ENCODE measurements at regions not wholly inside any gene's neighbourhood (a gene's known extent, or its start where the extent isn't known, plus 50 kb on each side); places are given as distances from the start of the nearest gene placed in this dataset.

DNA sequence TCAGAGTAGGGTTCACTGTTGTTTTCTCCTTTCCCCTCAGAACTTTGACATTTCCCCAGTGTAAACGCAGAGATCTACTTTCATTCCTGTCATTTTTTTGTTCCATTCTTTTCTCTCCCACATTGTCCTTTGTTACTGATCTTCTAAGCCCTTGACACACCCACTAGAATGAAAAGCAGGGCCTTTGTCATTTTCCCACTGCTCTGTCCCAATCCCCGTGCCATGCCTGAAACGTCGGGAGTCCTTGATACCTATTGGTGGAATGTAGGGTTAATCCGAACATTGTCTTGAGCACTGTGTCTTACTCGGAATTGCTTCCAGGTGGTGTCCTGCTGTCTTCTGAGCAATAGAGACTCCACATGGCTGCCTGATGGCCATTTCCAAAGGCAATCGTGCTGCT, 887.1 kb upstream of the FRG1 start:
- TF ChIP-seq, protein P1, sequence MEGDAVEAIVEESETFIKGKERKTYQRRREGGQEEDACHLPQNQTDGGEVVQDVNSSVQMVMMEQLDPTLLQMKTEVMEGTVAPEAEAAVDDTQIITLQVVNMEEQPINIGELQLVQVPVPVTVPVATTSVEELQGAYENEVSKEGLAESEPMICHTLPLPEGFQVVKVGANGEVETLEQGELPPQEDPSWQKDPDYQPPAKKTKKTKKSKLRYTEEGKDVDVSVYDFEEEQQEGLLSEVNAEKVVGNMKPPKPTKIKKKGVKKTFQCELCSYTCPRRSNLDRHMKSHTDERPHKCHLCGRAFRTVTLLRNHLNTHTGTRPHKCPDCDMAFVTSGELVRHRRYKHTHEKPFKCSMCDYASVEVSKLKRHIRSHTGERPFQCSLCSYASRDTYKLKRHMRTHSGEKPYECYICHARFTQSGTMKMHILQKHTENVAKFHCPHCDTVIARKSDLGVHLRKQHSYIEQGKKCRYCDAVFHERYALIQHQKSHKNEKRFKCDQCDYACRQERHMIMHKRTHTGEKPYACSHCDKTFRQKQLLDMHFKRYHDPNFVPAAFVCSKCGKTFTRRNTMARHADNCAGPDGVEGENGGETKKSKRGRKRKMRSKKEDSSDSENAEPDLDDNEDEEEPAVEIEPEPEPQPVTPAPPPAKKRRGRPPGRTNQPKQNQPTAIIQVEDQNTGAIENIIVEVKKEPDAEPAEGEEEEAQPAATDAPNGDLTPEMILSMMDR (IDR thresholded peaks at IDR 0.05; ENCODE audit: low read depth, low read length), result no peak
- H3K9me3 ChIP-seq (ENCODE audit: control insufficient read depth, insufficient read depth, low read length), result no peaks in the 10 kb centered on the region
- H3K27ac ChIP-seq (ENCODE audit: low read depth, low read length), result no peak overlapping the region
- DNase-seq (ENCODE audit: low read depth, low spot score), result no peak
- ChIA-PET POLR2A (no interaction called here), CTCF (interaction anchor here (0.6 to 1.1 kb wide), 2 partner anchors 31 to 1361 kb away, joined by 3 to 4 read pairs; no protein-coding TSS in a partner anchor)
- no peaks in the 10 kb centered on the region for H3K27me3 ChIP-seq (ENCODE audit: control insufficient read depth, insufficient read depth, low read length)
- no peak overlapping the region for H3K4me3 ChIP-seq (ENCODE audit: low read depth, low read length)

DNA sequence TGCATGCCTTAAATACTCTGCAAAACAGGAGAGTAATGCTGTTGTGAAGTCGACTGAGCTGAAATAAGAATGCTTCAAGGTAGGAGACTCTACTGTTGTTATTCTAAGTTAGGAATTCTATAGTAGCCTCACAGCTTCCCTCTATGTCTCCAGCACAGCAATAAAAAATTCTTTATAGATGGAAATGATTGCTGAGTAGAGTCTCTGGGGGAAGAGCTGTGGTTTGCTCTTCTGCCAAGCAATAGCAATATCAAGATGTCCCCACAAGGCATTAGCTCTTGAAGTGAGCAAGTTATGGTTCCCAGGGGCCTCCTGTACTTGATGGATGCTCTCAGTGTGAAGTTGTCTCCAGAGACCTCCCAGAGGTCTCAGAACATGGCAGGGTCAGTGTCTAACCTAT, 880.6 kb upstream of the FRG1 start:
- CTCF ChIA-PET, result no interaction called here
- DNase-seq (ENCODE audit: low read depth, low spot score), result no peak

DNA sequence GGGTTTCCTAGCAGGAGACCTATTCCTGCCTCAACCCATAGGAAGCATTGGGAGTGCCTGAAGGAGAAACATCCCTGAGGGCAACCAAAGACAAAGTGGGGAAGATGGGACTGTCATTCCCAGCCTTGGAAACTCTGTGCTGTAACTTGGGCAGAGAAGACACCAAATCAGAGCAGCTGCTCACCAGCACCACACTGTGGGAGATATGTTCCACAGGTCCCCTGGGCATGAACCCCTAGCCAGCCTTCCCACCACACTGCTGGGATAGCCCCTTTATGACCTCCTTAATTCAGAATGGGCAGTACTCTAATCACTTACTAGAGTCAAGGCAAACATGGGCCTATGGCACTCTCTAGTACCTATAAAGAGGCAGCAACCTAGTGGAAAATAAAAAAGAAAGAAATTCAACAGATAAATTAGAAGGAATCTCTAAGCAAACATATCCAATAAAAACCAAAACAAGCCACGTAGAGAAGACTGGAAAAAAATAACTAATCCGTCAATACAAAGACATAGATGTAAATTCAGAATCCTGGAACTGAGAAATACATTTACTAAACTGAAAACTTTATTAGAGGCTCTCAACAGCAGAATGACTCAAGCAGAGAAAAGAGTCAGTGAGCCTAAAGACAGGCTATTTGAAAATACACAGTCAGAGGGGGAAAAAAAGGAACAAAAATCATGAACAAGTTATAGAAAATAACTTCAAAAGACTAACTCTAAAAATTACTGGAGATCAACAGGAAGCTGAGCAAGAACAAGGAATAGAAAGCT, 878.4 kb upstream of the FRG1 start:
- peaks cover 4% of the 10 kb centered on the region; the same call in 1 of the 2 replicates for H3K9me3 ChIP-seq (ENCODE audit: control insufficient read depth, insufficient read depth, low read length)
- ChIA-PET CTCF (no interaction called here), POLR2A (no interaction called here)
- TF ChIP-seq, protein P1 (IDR thresholded peaks at IDR 0.05; ENCODE audit: low read depth, low read length), result no peak
- no peaks in the 10 kb centered on the region for H3K27me3 ChIP-seq (ENCODE audit: control insufficient read depth, insufficient read depth, low read length)
- H3K27ac ChIP-seq (ENCODE audit: low read depth, low read length), result no peak overlapping the region
- no peak for DNase-seq (ENCODE audit: low read depth, low spot score)
- no peak overlapping the region for H3K4me3 ChIP-seq (ENCODE audit: low read depth, low read length)

More for the DNA sequence above, 880.6 kb upstream of the FRG1 start:
- Histone ChIP-seq H3K27me3 (ENCODE audit: control insufficient read depth, insufficient read depth, low read length) (no peaks in the 10 kb centered on the region), H3K9me3 (ENCODE audit: control insufficient read depth, insufficient read depth, low read length) (peaks cover 4% of the 10 kb centered on the region; the same call in 1 of the 2 replicates), H3K27ac (ENCODE audit: low read depth, low read length) (no peak overlapping the region), H3K4me3 (ENCODE audit: low read depth, low read length) (no peak overlapping the region)
- POLR2A ChIA-PET, result no interaction called here
- TF ChIP-seq, protein P1 (IDR thresholded peaks at IDR 0.05; ENCODE audit: low read depth, low read length), result no peak

DNA sequence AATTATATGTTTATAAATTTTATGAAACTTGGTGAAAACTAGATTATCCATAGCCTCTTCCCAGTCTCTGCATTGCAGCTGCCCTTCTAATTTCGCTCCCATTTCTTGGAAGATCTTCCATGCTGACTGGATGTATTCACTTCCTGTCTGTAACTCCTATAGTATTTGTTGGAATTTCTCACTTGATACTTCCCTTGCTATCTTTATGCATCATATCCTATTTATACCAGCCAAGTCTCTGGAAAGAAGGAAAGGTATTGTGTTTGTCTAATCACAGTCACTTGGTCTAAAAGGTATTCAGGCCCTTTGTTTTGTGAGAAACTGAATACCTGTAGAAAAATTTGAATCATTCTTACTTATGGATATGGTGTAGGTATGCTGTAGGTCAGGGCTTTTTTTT, 870.9 kb upstream of the FRG1 start:
- TF ChIP-seq, protein P1 (IDR thresholded peaks at IDR 0.05; ENCODE audit: low read depth, low read length), result no peak
- POLR2A ChIA-PET, result no interaction called here
- Histone ChIP-seq H3K27ac (ENCODE audit: low read depth, low read length) (no peak overlapping the region), H3K4me3 (ENCODE audit: low read depth, low read length) (no peak overlapping the region), H3K9me3 (ENCODE audit: control insufficient read depth, insufficient read depth, low read length) (no peaks in the 10 kb centered on the region), H3K27me3 (ENCODE audit: control insufficient read depth, insufficient read depth, low read length) (no peaks in the 10 kb centered on the region)
- CTCF ChIA-PET, result no interaction called here
- DNase-seq (ENCODE audit: low read depth, low spot score), result no peak

- TF ChIP-seq, protein P1 (IDR thresholded peaks at IDR 0.05; ENCODE audit: low read depth, low read length), result no peak
- no peaks in the 10 kb centered on the region for H3K27me3 ChIP-seq (ENCODE audit: control insufficient read depth, insufficient read depth, low read length)
- H3K27ac ChIP-seq (ENCODE audit: low read depth, low read length), result no peak overlapping the region
- CTCF ChIA-PET, result interaction anchor here (1.0 to 1.3 kb wide), 2 partner anchors 19 to 131 kb away, joined by 4 read pairs; no protein-coding TSS in a partner anchor
- H3K4me3 ChIP-seq (ENCODE audit: low read depth, low read length), result no peak overlapping the region
- DNase-seq (ENCODE audit: low read depth, low spot score), result no peak
- no peaks in the 10 kb centered on the region for H3K9me3 ChIP-seq (ENCODE audit: control insufficient read depth, insufficient read depth, low read length)
- POLR2A ChIA-PET, result no interaction called here
These were observed 869.4 kb upstream of the FRG1 start for GRCh38 chr4:189071241-189071640.

Measured in AG04450 (cell line).